ENCODE measurements at regions not wholly inside any gene's neighbourhood (a gene's known extent, or its start where the extent isn't known, plus 50 kb on each side); places are given as distances from the start of the nearest gene placed in this dataset.

GRCh38 chr10:131843089-131843595 is 57.7 kb upstream of the PPP2R2D start:
- TF ChIP-seq CTCF (conservative IDR thresholded peaks at IDR 0.05; ENCODE audit: low read depth, low read length) (no peak), EZH2 (IDR thresholded peaks at IDR 0.05; ENCODE audit: low read length, unreplicated experiment) (no peak)
